ENCODE measurements at regions not wholly inside any gene's neighbourhood (a gene's known extent, or its start where the extent isn't known, plus 50 kb on each side); places are given as distances from the start of the nearest gene placed in this dataset.

GRCh38 chr1:83516369-83516768, 482.6 kb downstream of the TTLL7 start:
- TF ChIP-seq CTCF (IDR thresholded peaks at IDR 0.05) (no peak), POLR2A (IDR thresholded peaks at IDR 0.05) (no peak)
